SK-N-SH treated with all-trans-retinoic acid at 6 μM for 48 hours (cell line): ENCODE measurements at regions not wholly inside any gene's neighbourhood (a gene's known extent, or its start where the extent isn't known, plus 50 kb on each side); places are given as distances from the start of the nearest gene placed in this dataset.

Experiments used
- ATAC-seq: fragments of 200-7000 bp; cut with Tn5 transposase; 3 replicates; pipeline ENCODE4 v1.9.1; 2020; ENCODE audit warnings: mild to moderate bottlenecking, moderate library complexity
- ARNTL ChIP-seq: fragments of 450-650 bp; formaldehyde crosslinking; IDR thresholded peaks from 2 replicates; pipeline ENCODE4 v1.5.0; 2020; ENCODE audit warnings: low read depth, mild to moderate bottlenecking, moderate library complexity, borderline replicate concordance
- BACH2 ChIP-seq: fragments of 250-450 bp; sonication (Bioruptor Pico); IDR thresholded peaks from 2 replicates; pipeline ENCODE4 v1.9.0; 2021; ENCODE audit warnings: mild to moderate bottlenecking, borderline replicate concordance
- CSDC2 ChIP-seq: fragments of 250-450 bp; sonication (Bioruptor Pico); IDR thresholded peaks from 2 replicates; pipeline ENCODE4 v1.5.0; 2020; ENCODE audit warnings: mild to moderate bottlenecking, moderate library complexity
- ESRRG ChIP-seq: fragments of 250-450 bp; sonication (Bioruptor Pico); IDR thresholded peaks from 2 replicates; pipeline ENCODE4 v1.6.1; 2021; ENCODE audit warnings: mild to moderate bottlenecking
- GLIS3 ChIP-seq: fragments of 250-450 bp; sonication (Bioruptor Pico); IDR thresholded peaks from 2 replicates; pipeline ENCODE4 v1.5.0; 2020; ENCODE audit warnings: mild to moderate bottlenecking, moderate library complexity
- RARB ChIP-seq: fragments of 250-450 bp; sonication (Bioruptor Pico); IDR thresholded peaks from 2 replicates; pipeline ENCODE4 v1.8.0; 2021; ENCODE audit warnings: mild to moderate bottlenecking, moderate library complexity
- SNAI2 ChIP-seq: fragments of 250-450 bp; sonication (Bioruptor Pico); IDR thresholded peaks from 2 replicates; pipeline ENCODE4 v1.5.0; 2020; ENCODE audit warnings: mild to moderate bottlenecking, moderate library complexity
- TCF4 ChIP-seq: fragments of 250-450 bp; sonication (Bioruptor Pico); IDR thresholded peaks from 2 replicates; pipeline ENCODE4 v1.8.0; 2021; ENCODE audit warnings: mild to moderate bottlenecking, moderate library complexity, borderline replicate concordance
- TOX ChIP-seq: fragments of 250-450 bp; sonication (Bioruptor Pico); IDR thresholded peaks from 2 replicates; pipeline ENCODE4 v1.8.0; 2021; ENCODE audit warnings: mild to moderate bottlenecking, moderate library complexity, borderline replicate concordance
- ZC3H10 ChIP-seq: fragments of 250-450 bp; sonication (Bioruptor Pico); IDR thresholded peaks from 2 replicates; pipeline ENCODE4 v1.5.1; 2021; ENCODE audit warnings: mild to moderate bottlenecking, moderate library complexity
- ZFP3 ChIP-seq: fragments of 250-450 bp; sonication (Bioruptor Pico); IDR thresholded peaks from 2 replicates; pipeline ENCODE4 v1.5.0; 2020; ENCODE audit warnings: mild to moderate bottlenecking, moderate library complexity
- ZFP30 ChIP-seq: fragments of 450-650 bp; formaldehyde crosslinking; IDR thresholded peaks from 2 replicates; pipeline ENCODE4 v1.5.0; 2022; ENCODE audit warnings: mild to moderate bottlenecking, moderate library complexity
- ZNF565 ChIP-seq: fragments of 450-650 bp; formaldehyde crosslinking; conservative IDR thresholded peaks from 2 replicates; pipeline ENCODE4 v1.5.0; 2020; ENCODE audit warnings: low read depth, mild to moderate bottlenecking, moderate library complexity
- ZNF70 ChIP-seq: fragments of 450-650 bp; formaldehyde crosslinking; IDR thresholded peaks from 2 replicates; pipeline ENCODE4 v1.5.0; 2020; ENCODE audit warnings: mild to moderate bottlenecking, moderate library complexity
- ZNF8 ChIP-seq: fragments of 450-650 bp; formaldehyde crosslinking; IDR thresholded peaks from 2 replicates; pipeline ENCODE4 v1.5.0; 2020; ENCODE audit warnings: mild to moderate bottlenecking, moderate library complexity
- TF ChIP-seq, protein P1 (sequence below): fragments of 250-450 bp; sonication (Bioruptor Pico); IDR thresholded peaks from 2 replicates; pipeline ENCODE4 v1.5.1; 2021; ENCODE audit warnings: mild to moderate bottlenecking, moderate library complexity
- TF ChIP-seq, protein P2 (sequence below): fragments of 250-450 bp; sonication (Bioruptor Pico); IDR thresholded peaks from 2 replicates; pipeline ENCODE4 v1.8.0; 2021; ENCODE audit warnings: low read depth, mild to moderate bottlenecking, moderate library complexity, borderline replicate concordance
- TF ChIP-seq, protein P3 (sequence below): fragments of 250-450 bp; sonication (Bioruptor Pico); IDR thresholded peaks from 2 replicates; pipeline ENCODE4 v1.5.0; 2020; ENCODE audit warnings: mild to moderate bottlenecking, moderate library complexity
- TF ChIP-seq, protein P4 (sequence below): fragments of 250-450 bp; sonication (Bioruptor Pico); IDR thresholded peaks from 2 replicates; pipeline ENCODE4 v1.5.1; 2020; ENCODE audit warnings: low read depth, mild to moderate bottlenecking, moderate library complexity
- TF ChIP-seq, protein P5 (sequence below): fragments of 250-450 bp; sonication (Bioruptor Pico); IDR thresholded peaks from 2 replicates; pipeline ENCODE4 v1.8.0; 2020; ENCODE audit warnings: mild to moderate bottlenecking, moderate library complexity, borderline replicate concordance

DNA sequence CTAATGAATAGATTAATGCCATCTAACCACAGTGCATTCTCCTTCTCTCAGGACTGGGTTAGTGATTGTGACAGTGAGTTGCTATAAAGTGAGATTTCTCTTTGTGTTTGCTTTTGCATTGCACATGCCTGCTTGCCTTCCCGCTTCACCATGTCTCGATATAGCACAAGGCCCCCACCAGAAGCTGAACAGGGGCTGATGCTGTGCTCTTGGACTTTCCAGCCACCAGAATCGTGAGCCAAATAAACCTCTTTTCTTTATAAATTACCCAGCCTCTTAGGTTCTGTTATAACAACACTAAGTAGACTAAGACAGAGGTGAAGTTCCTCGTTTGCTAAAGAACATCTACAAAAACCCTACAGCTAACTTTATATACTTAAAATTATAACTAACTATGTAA, 173.0 kb downstream of the KIF26A start:
- TF ChIP-seq ZC3H10 (CRISPR knock-in tag), result no peak
- TF ChIP-seq TOX (CRISPR knock-in tag), result no peak
- no peak for TF ChIP-seq ZNF70 (CRISPR knock-in tag)
- TF ChIP-seq, protein P1, sequence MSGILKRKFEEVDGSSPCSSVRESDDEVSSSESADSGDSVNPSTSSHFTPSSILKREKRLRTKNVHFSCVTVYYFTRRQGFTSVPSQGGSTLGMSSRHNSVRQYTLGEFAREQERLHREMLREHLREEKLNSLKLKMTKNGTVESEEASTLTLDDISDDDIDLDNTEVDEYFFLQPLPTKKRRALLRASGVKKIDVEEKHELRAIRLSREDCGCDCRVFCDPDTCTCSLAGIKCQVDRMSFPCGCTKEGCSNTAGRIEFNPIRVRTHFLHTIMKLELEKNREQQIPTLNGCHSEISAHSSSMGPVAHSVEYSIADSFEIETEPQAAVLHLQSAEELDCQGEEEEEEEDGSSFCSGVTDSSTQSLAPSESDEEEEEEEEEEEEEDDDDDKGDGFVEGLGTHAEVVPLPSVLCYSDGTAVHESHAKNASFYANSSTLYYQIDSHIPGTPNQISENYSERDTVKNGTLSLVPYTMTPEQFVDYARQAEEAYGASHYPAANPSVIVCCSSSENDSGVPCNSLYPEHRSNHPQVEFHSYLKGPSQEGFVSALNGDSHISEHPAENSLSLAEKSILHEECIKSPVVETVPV, result no peak
- TF ChIP-seq, protein P2, sequence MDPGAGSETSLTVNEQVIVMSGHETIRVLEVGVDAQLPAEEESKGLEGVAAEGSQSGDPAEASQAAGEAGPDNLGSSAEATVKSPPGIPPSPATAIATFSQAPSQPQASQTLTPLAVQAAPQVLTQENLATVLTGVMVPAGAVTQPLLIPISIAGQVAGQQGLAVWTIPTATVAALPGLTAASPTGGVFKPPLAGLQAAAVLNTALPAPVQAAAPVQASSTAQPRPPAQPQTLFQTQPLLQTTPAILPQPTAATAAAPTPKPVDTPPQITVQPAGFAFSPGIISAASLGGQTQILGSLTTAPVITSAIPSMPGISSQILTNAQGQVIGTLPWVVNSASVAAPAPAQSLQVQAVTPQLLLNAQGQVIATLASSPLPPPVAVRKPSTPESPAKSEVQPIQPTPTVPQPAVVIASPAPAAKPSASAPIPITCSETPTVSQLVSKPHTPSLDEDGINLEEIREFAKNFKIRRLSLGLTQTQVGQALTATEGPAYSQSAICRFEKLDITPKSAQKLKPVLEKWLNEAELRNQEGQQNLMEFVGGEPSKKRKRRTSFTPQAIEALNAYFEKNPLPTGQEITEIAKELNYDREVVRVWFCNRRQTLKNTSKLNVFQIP (CRISPR knock-in tag), result no peak
- TF ChIP-seq ESRRG (CRISPR knock-in tag), result no peak
- TF ChIP-seq CSDC2, result no peak
- TF ChIP-seq TCF4 (CRISPR knock-in tag), result no peak
- TF ChIP-seq ARNTL (CRISPR knock-in tag), result no peak
- TF ChIP-seq, protein P3, sequence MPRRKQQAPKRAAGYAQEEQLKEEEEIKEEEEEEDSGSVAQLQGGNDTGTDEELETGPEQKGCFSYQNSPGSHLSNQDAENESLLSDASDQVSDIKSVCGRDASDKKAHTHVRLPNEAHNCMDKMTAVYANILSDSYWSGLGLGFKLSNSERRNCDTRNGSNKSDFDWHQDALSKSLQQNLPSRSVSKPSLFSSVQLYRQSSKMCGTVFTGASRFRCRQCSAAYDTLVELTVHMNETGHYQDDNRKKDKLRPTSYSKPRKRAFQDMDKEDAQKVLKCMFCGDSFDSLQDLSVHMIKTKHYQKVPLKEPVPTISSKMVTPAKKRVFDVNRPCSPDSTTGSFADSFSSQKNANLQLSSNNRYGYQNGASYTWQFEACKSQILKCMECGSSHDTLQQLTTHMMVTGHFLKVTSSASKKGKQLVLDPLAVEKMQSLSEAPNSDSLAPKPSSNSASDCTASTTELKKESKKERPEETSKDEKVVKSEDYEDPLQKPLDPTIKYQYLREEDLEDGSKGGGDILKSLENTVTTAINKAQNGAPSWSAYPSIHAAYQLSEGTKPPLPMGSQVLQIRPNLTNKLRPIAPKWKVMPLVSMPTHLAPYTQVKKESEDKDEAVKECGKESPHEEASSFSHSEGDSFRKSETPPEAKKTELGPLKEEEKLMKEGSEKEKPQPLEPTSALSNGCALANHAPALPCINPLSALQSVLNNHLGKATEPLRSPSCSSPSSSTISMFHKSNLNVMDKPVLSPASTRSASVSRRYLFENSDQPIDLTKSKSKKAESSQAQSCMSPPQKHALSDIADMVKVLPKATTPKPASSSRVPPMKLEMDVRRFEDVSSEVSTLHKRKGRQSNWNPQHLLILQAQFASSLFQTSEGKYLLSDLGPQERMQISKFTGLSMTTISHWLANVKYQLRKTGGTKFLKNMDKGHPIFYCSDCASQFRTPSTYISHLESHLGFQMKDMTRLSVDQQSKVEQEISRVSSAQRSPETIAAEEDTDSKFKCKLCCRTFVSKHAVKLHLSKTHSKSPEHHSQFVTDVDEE (CRISPR knock-in tag), result no peak
- TF ChIP-seq RARB, result no peak
- no peak for TF ChIP-seq ZNF565 (CRISPR knock-in tag)
- TF ChIP-seq ZFP3 (CRISPR knock-in tag), result no peak
- TF ChIP-seq, protein P4, sequence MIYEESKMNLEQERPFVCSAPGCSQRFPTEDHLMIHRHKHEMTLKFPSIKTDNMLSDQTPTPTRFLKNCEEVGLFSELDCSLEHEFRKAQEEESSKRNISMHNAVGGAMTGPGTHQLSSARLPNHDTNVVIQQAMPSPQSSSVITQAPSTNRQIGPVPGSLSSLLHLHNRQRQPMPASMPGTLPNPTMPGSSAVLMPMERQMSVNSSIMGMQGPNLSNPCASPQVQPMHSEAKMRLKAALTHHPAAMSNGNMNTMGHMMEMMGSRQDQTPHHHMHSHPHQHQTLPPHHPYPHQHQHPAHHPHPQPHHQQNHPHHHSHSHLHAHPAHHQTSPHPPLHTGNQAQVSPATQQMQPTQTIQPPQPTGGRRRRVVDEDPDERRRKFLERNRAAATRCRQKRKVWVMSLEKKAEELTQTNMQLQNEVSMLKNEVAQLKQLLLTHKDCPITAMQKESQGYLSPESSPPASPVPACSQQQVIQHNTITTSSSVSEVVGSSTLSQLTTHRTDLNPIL (CRISPR knock-in tag), result no peak
- TF ChIP-seq SNAI2 (CRISPR knock-in tag), result no peak
- TF ChIP-seq ZFP30 (CRISPR knock-in tag), result no peak
- TF ChIP-seq GLIS3 (CRISPR knock-in tag), result no peak
- TF ChIP-seq, protein P5, sequence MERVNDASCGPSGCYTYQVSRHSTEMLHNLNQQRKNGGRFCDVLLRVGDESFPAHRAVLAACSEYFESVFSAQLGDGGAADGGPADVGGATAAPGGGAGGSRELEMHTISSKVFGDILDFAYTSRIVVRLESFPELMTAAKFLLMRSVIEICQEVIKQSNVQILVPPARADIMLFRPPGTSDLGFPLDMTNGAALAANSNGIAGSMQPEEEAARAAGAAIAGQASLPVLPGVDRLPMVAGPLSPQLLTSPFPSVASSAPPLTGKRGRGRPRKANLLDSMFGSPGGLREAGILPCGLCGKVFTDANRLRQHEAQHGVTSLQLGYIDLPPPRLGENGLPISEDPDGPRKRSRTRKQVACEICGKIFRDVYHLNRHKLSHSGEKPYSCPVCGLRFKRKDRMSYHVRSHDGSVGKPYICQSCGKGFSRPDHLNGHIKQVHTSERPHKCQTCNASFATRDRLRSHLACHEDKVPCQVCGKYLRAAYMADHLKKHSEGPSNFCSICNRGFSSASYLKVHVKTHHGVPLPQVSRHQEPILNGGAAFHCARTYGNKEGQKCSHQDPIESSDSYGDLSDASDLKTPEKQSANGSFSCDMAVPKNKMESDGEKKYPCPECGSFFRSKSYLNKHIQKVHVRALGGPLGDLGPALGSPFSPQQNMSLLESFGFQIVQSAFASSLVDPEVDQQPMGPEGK (CRISPR knock-in tag), result no peak
- TF ChIP-seq ZNF8, result no peak
- ATAC-seq, result no peak

DNA sequence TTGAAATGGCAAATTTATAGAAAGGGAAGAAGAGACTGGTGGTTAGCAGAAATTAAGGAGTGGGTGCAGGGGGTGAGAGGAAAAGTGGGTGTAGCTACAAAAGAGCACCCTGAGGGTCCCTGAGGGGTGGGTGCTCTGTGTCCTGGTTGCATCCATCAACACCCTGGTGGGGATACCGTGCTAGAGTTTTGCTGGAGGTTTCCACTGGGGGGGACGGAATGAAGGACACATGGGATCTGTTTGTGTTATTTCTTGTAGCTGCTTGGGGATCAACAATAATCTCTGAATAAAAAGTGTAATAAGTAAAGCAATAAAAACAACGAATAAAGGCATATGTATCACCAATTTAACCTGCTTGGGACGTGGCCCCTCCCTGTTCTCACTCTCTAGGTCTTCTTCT, 175.3 kb downstream of the KIF26A start:
- TF ChIP-seq, protein P3 (CRISPR knock-in tag), result no peak
- TF ChIP-seq ARNTL (CRISPR knock-in tag) (no peak), TCF4 (CRISPR knock-in tag) (no peak), ZNF8 (no peak), ZFP3 (CRISPR knock-in tag) (no peak), ZNF565 (CRISPR knock-in tag) (no peak), ZNF70 (CRISPR knock-in tag) (no peak), BACH2 (CRISPR knock-in tag) (no peak)
- TF ChIP-seq, protein P1, result no peak
- TF ChIP-seq, protein P5 (CRISPR knock-in tag), result no peak
- ATAC-seq, result no peak
